GM23248 (cell line): ENCODE measurements at regions not wholly inside any gene's neighbourhood (a gene's known extent, or its start where the extent isn't known, plus 50 kb on each side); places are given as distances from the start of the nearest gene placed in this dataset.

ENCODE experiments used
- EZH2 ChIP-seq: fragments of 200-600 bp; sonication (generic); IDR thresholded peaks from 2 replicates; pipeline ENCODE4 v1.6.1; 2018; ENCODE audit warnings: antibody characterized with exemption, mild to moderate bottlenecking; ENCODE audit not compliant: insufficient read depth, poor library complexity, severe bottlenecking
- EZH2phosphoT487 ChIP-seq: fragments of 200-600 bp; sonication (generic); IDR thresholded peaks from 2 replicates; pipeline ENCODE4 v1.6.1; 2018; ENCODE audit warnings: antibody characterized with exemption, moderate library complexity, mild to moderate bottlenecking, low read depth; ENCODE audit not compliant: insufficient read depth

DNA sequence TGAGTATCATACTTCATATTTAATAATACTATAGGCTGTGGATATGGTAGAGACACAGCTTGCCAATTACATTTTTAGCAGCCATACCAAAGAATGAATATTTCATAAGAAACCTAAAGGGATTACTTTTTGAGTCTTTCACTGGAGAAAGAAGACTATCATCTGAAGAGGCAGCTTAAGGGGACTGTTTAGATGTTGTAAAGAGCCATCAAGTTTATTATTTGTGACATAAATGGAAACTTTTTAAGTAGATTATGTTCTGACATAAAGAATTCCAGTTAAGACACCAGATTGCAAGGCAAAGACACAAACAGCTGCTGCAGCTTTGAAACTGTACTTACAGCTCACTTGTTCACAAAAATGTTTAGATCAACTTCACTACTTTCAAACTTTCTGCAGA, 429.4 kb downstream of the TFAP2A start:
- TF ChIP-seq EZH2 (no peak), EZH2phosphoT487 (no peak)
